GM21723 (cell line): ENCODE measurements at regions not wholly inside any gene's neighbourhood (a gene's known extent, or its start where the extent isn't known, plus 50 kb on each side); places are given as distances from the start of the nearest gene placed in this dataset.

Experiments used
- ATAC-seq: cut with Tn5 transposase; IDR thresholded peaks from one replicate; pipeline ENCODE4 v1.9.1; 2021; ENCODE audit warnings: mild to moderate bottlenecking, moderate library complexity; ENCODE audit not compliant: unreplicated experiment

DNA sequence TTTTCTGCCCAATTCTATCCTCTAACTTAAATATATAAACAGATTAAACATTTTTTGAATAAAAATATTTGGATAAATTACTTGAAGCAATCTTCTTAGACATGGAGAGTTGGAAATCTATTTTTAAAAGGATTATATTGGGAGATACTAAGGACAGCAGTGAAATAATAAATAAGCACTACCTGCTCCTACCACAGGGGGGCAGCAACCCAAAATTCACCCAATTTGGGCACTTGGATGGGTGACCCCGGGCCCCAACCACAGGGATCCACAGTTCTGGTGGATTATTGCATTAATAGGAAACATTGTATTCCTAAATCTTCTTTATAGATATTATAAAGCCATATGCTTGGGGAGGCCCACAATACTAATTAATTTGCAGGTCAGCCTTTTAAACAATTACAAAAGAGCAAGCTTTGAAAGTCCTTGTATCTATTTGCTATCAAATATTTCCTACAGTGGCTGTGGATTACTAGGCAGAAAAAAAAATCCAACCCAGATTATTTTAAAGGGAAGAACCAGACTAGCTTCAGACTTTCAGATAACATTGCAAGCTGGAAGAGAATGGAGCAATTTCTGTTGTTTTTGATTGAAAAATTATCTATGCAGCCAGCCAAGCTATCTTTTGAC, 66.4 kb upstream of the PDE10A start:
- ATAC-seq = no peak

- no peak for ATAC-seq
These were observed 65.2 kb upstream of the PDE10A start for GRCh38 chr6:165728216-165728615.

GRCh38 chr6:165726965-165727381, 63.9 kb upstream of the PDE10A start:
- no peak for ATAC-seq

- ATAC-seq = no peak
These were observed 63.3 kb upstream of the PDE10A start for GRCh38 chr6:165726290-165726875.

DNA sequence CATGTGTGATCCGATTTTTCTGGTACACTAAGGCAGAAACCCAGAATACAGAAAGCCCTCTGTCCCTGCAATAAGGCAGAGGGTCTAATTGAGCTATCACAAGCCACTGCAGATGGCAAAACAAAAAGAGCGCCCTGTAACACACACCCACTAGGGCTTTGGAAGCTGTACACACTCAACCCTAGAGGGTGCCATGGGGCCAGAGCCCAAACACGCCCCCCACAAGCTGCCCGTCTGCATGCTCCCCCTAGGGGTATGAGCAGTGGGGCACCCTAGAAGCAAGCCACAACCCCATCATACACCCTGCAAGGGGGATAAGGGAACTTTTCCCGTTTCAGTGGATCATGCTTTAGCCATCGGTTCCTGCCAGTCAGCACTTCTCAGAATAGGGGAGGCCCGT, 62.2 kb upstream of the PDE10A start:
- ATAC-seq = no peak

DNA sequence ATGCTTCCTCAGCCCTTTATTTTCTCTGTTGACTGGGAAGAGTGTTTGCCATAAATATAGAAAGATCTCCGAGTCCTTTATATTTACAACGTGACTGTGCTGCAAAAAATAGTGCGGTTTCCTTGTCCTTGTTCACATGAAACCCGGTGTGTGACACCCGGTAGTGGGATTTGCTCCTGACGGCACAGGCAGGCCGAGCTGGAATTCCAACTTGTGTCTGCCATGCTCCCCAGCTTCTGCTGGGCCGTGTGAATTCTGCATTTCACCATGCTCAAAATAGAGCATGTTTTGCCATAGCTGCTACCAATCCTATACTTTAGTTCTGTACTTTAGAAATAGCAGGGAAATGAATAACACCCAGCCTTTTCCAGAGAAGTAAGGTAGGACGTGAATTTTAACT, 60.3 kb upstream of the PDE10A start:
- no peak for ATAC-seq

GRCh38 chr6:165722022-165722421, 59.0 kb upstream of the PDE10A start:
- ATAC-seq = no peak

GRCh38 chr6:165721356-165721755, 58.3 kb upstream of the PDE10A start:
- ATAC-seq = no peak

DNA sequence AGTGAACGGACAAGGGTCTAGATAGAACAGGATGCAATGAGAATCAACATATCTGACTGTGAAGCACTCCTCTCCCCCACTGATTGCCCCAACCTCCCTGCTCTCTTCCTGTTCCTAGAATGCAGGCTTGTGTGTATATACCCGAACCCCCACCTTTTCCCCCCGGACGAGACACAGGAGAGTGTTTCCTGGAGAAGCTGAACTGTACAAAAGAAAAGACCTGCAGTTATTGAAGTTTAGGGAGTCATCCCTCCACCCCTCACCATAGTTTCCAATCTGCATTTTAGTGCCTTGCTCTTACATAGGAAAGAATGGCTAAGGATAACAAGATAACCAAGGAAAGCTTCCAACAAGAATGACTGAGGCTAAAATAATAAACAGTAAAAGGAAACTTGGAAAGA, 55.5 kb upstream of the PDE10A start:
- no peak for ATAC-seq

DNA sequence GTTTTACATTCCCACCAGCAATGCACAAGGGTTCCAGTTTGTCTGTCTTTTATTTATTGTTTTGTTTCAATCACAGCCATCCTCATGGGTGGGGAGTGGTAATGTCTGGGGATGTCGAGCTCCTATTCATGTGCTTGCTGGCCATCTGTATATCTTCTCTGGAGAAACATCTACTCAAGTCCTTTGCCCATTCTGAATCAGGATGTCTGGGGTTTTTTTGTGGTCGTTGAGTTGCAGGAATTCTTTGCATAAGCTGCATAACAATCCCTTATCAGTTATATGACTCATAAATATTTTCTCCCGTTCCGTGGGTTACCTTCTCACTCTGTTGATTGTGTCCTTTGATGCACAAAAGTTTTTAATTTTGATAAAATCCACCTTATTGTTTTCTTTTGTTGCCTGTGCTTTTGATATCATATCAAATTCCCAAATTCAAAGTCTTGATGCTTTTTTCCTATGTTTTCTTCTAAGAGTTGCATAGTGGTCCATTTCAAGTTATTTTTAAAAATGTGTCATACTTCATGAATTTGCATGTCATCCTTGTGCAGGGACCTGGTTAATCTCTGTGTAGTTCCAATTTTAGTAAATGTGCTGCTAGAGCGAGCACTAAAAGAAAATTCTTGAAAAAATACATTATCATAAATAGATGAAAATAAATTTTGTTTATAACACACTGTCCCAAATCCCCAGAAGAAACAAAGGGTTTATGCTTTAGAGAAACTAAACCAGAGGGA, 54.9 kb upstream of the PDE10A start:
- no peak for ATAC-seq

DNA sequence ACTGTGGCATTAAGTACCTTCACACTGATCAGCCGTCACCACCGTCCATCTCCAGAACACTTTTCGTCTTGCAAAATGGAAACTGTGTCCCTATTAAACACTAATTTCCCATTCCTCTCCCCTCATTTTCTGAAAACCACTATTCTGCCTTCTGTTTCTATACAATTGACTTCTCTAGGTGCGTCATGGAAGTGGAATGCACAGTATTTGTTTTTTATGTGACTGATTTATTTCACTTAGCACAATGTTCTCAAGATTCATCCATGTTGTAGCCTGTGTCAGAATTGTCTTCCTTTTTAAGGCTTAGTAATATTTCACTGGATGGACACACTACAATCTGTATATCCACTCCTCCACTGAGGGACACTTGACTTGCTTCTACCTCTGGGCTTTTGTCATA, 53.8 kb upstream of the PDE10A start:
- no peak for ATAC-seq

- ATAC-seq = no peak
These were observed 52.4 kb upstream of the PDE10A start for GRCh38 chr6:165715428-165715827.

GRCh38 chr6:165714907-165715306, 51.9 kb upstream of the PDE10A start:
- ATAC-seq = no peak

- ATAC-seq = no peak
These were observed 50.9 kb upstream of the PDE10A start for GRCh38 chr6:165713845-165714466.
